Frontal cortex (tissue), 3 donors: ENCODE measurements at regions not wholly inside any gene's neighbourhood (a gene's known extent, or its start where the extent isn't known, plus 50 kb on each side); places are given as distances from the start of the nearest gene placed in this dataset.

Experiments used
- DNase-seq, 2 donors: peaks; one replicate each; pipeline ENCODE4 v3.0.0; 2012; ENCODE audit warnings: low spot score in 2 of 2
- FAIRE-seq: peaks from 2 replicates; lab custom pipeline; 2012; peaks lifted over from hg19 to GRCh38; lab: Jason Lieb, UNC
- donor health status: control.
- donor health status: control.
- donor health status: control.

DNA sequence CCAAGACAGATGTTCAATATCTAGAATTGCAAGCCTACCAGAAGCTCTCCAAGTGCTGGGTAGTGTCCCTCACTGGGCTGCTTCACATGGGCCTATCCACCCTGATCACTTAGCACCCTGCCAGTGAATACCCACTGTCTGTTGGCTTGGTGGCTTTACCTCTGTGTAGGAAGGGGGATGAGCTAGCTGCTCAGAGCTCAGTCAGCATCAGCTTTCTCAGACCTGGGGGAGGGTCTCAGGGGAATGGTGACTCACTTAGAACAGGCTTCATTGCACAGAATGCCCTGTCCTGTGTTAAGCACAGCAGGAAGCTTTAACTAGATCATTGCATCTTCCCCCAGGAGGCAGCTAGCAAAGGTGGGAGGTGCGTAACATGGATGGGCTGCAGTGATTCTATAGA, 209.8 kb downstream of the PDCD6IP start:
- no peak for DNase-seq

DNA sequence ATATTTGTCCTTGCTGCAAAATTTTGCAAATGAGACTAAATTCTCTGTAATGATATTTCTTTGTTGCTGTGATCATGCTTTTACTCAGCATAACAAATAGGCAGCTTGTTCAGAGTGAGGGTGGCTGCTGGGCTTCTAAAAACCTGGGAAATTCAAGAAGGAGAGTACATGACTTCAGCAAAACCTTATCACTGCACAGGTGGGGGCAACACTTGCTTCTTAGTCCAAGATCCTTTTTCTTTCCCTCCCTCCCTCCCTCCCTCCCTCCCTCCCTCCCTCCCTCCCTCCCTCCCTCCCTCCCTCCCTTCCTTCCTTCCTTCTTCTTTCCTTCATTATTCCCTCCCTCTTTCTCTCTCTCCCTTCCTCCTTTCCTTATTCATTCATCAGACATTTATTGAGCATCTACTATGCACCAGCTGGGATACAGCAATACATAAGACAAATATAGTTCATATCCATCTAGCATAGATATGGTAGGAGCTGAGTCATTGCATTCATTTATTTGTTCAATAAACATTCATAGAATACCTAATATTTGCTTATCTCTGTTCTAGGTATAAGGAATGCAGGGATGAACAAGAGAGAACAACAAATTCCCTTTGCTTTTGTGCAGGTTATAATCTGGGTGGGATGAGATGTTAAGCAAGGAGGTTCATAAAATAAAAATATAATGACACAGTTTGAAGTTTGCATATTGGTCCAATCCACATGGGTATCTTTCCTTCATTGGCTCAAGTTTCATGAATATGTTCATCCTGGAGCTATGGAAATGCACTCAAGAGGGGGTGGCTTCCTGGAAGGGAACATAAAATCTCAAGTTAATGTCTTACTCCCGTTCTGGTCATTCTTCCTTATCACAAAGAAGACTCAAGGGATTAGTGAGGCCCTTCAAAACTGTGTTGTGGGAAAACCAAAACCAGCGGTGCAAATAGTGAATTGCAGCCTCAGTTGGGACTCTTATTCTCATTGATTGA, 210.7 kb downstream of the PDCD6IP start:
- no peak for DNase-seq
- FAIRE-seq = no peak

More for the DNA sequence above, 209.8 kb downstream of the PDCD6IP start:
- FAIRE-seq = no peak

DNA sequence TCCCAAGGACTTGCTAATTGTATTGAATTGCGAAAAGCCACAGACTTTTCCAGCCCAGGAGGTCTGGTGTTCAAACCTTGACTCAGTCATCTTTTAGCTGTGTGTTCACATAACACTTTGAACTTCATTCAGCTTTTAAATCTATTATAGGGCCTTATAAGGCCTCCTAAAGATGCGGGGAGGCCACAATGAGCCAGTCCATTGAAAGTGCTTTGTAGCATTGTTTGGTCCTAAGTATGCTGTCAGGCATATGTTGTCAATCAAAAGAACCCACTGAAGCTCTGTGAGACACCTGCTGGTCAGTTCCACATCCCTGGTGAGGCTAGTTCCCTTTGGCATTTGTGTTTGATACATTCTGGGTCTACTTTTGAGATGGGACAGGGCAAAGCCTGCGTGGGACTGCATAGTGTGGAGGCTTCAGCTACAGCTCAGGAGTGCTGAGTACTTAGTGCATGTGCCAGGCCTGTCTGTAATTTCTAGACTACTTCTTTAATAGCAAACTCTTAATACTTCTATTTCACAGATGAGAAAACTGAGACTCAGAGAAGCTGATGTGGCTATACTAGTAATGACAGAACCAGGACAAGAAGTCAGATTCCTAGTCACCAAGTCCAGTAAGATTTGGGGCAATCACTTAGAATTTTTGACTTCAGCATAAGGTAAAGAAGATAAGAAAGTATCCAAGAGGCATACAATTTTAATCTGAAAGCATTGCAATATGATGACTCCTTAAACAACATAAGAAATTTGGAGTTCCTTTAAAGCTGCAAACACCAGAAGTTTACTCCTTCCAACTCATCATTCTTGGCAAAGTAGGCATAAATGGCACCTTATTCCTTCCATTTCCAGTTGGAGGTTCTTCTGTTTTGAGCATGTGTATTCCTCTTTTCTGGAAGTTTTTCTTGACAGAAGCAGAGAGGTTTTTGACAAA, 213.0 kb downstream of the PDCD6IP start:
- FAIRE-seq (no peak), DNase-seq (no peak)

DNA sequence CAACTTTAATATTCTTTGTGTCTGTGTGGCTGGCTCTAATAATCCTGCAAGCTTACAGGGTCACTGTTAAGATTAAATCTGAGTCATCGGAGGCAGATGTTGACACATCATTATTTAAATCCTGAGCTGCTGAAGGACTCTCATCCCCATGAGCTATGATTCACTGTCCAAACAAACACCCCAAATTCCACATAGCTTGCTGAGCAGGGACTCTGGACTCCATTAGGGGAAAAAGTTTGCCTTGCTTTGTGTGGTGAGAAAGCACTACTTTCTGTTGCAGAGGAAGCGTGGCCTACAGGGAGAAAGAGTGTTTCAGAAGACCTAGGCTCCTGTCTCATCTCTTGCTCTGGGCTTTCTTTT, 213.7 kb downstream of the PDCD6IP start:
- no peak for FAIRE-seq
- DNase-seq = no peak

DNA sequence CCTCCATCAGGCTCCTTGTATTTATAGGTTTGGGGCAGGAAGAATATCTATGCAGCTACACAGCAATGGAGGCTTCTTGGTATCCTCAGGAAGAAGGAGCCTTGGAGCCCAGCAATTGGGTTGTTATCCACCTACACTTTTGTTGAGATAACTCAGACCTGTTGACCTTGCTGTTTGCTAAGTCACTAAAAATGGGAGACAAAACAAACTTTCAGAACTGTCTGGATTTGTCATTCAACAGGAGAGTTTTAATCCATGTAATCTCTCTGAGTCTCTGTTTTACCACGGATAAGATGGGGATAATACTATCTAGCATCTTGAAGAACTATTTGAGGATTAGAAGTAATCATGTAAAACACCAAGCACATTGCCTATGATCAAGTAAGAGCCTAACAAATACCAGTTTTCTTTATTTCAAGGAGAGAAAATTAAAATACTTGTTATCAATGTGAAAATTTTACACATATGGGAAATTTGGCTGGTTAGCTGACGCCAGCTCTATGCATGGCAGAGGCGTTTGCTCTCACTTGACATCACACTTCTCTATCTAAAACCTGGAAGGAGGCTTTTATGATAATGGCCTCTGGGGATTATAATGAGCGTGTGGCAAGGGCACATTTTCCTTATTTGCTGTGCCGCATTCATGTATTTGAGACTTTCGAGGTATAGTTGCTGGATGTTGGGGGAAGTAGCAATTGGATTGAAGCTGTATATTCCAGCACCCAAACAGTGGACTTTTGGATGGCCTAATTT, 215.6 kb downstream of the PDCD6IP start:
- FAIRE-seq (no peak), DNase-seq (no peak)

DNA sequence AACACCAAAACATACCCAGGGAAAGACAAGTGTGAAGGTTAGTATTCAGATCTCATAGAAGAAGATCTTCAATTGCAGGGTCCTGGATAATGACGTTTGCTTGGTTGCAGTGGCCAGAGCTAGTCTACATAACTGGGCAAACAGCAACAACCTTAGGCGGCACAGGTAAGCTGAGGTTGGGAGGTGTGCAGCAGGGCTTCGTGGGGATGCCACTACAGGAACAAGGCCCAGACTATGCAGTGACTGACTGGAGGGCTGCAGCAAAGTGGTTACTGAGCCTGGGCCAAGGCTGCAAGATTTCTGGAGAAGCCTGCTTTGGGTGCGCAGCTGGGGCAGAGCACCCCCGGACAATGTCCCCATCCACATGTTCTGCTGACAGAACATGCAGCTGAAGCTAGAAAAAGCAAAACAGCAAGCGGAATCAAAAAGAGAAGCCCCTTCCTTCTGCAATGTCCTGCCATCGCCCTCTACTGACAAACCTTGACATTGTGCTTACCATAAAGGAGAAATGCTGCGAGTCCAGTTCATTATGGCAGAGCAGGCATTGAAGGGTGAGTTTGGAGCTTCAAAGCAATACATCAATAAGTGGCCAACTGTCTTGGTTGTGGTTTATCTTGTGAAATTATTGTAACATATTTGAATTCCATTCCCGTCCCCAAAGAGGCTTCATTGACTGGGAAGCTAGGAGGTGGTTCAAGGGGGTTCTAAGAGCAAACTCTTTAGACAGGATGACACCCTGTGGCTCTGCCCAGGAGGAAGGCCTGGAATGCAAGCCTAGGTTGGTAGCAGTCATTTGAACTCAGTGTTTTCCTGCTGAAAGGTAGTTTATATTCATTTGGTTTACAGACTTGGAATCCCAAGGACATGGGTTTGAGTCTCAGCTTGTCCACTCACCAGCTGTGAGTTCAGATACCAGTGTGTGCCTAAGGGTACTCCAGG, 217.0 kb downstream of the PDCD6IP start:
- FAIRE-seq (no peak), DNase-seq (no peak)

DNA sequence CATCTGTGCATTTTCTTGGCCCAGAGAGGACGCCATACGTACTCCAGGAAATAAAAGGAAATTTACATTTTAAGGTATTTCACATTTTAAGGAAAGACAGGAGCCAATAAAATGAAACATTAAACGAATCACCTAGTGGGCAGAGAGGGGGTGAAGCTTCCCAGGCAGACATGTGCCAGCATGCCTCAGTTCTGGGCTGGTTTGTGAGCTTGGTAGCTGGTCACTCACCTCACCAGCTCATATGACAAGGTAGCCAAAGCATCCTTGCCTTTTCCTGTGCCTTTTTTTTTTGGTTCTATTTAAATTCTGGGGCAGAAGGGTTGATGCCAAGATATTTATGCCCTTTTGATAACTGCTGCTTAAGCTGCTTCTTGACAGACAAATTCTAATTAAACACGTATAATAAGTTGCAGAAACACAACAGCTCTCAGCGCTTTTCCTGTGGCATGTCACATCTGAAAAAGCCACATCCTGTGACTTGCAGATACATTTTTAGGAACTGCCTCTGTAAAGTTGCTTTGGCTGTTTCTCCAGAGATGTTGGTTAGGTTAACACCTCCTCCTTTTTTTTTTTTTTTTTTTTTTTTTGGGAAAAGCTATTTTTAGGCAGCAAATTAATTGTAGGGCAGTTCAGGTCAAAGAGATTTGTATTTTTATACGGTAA, 218.6 kb downstream of the PDCD6IP start:
- no peak for FAIRE-seq
- DNase-seq = no peak

DNA sequence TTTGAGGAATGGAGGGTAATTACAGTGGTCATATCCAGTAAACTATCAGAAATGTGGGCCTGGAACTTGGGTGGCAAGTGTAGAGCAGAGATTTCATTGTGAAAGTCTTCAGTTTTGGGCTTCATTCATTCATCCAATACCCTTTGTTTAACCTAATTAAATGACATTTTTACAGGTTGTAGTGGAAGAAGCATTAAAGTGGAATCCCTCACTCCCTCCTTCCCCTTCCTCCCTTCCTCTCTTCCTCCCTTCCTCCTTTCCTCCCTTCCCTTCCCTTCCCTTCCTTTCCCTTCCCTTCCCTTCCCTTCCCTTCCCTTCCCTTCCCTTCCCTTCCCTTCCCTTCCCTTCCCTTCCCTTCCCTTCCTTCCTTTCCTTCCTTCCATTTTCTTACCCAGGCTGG, 219.3 kb downstream of the PDCD6IP start:
- FAIRE-seq = no peak

DNA sequence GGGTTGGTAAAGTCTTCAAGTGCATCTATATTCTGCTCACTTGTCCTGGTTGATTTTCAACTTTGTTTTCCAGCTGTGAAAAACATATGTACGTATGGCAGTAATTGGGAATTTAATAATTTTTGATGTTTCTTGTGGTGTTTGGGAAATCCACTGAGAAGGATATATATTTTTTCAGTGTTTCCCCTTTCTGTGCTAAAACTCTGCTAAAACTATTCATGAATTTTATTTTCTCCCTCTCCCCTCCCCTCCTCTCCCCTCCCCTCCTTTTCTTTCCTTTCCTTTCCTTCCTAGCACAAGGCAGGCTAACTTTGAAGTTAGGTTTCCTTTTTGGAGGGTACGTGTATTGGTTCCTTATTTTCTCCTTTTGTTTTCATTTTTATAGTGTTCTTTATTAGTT, 220.7 kb downstream of the PDCD6IP start:
- FAIRE-seq = no peak
- no peak for DNase-seq

More for the DNA sequence above, 219.3 kb downstream of the PDCD6IP start:
- DNase-seq = no peak

DNA sequence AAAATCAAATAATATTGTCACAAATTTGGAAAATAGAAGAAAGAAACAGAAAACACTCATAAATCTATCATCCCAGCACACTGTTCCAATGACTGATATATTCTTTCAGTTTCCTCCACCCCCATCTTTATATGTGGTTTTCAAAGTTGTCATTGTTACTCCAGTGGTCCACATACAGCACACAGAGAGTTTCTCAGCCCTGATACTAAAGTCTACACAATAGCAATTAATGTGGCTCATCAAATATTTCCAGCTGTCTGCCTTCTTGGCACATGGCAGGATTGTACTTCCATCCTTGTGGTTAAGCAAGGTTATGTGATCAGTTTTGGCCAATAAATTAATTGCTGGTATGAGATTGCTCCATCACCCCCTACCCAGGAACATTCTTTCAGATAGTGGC, 221.7 kb downstream of the PDCD6IP start:
- DNase-seq (no peak), FAIRE-seq (no peak)

DNA sequence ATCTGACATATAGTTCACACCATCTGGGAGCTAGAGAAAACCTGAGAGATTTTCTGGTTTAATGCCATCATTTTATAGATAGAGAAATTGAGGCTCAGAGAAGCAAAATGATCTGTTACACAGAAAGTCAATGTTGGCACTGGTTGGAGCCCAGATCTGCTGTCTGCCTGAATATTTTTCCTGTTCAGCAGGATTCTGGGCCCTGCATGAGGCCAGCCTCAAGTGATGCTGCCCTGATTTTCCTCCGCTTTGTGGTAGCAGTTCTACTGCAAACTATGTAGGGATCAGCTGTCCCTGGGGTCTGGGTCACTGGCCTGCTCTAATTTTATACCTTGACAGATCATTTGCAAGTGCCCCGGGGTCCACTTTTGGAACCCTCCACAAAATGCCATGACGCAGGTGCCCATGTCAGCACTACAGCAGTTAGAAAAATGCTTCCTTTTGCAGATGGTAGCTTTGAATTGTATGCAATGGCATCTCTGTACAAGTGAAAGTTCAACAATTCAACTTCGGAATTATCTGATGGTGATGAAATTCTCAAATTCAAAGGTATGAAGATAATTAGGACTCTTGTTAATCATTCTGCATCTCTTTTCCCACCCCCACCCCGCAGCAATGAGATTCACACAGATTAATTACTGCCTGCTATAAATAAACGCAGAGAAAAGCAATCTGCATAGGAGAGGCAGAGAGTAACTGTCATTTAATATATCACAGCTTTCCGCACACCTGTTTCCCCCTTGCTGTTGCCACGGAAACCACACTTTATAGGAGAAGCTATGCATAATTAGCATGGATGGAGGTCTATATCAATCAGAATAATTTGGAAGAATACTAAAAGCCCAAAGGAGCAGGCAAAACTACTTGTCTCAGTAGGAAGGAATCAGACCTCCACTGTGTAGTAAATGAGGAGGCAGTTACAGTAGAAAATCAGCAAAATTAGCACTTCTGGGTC, 222.6 kb downstream of the PDCD6IP start:
- no peak for DNase-seq

DNA sequence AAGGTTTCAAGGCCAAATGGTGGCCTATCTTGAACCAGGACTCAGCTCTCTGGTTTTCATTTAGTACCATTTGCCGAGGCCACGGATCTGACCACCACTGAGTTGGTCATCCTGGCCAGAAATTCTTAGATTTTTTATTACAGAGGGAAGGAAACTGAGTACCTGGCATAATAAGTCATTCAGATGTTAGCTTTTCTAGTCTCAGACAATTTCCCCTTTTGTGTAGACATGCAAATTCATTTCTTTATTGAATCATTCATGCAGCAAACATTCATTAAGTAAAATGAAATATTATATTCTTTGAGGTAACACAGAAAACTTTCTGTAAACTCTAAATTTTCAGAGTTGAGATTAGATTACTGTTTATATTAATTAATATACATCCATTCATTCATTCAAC, 223.7 kb downstream of the PDCD6IP start:
- DNase-seq (no peak), FAIRE-seq (no peak)

More for the DNA sequence above, 222.6 kb downstream of the PDCD6IP start:
- no peak for FAIRE-seq

DNA sequence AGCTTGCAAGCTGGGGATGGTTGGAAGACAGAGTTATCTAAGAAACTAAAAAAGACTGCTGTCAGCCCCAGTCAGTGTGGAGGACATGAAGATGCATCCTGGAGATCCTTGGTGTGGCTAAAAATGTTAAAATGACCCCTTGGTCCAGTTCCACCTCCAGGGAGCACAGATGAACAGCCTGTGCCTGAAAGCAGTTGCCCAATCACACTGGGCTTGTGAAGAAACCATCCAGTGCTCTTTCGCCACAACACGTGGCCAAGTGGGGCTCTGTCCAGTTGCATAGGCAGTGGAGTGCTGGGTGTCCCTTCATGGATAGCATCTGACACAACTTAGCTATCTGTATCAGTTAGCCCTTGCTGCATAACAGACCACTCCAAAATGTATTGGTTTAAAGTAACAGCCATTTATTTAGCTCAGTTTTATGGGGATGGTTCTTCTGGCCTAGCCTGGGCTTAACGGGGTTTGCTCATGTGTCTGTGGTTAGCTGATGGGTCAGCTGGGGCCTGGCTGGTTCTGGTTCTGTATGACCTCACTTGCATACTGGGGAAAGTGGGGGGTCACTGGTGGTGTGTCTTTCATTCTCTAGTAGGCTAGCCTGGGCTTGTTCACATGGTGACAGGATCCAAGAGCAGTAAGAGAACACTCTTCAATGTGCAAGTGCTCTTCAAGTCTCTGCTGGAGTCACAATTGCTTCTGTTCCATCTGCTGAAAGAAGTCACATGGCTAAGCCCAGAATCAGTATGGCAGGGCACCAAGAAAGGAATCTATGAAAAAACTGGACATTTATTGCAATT, 226.2 kb downstream of the PDCD6IP start:
- no peak for DNase-seq
- no peak for FAIRE-seq

DNA sequence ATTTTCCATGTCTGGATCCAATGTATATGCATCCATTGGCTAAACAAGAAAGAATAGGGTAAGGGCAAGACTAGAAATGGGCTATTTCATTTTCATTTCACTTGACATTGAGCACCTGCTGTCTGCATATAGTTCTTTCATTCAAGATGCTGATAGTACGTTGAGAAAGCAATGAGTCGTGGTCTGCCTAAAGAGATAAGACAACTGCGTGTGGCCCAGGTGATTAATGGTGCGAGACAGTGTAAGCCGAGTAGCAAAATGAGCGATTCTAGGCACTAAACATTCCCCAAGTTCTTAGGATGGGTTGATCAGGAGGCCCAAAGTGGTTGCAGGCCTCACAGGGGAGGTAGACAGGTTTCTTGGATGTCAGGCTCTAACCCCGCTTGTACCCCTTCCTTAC, 235.4 kb downstream of the PDCD6IP start:
- FAIRE-seq (no peak), DNase-seq (no peak)

DNA sequence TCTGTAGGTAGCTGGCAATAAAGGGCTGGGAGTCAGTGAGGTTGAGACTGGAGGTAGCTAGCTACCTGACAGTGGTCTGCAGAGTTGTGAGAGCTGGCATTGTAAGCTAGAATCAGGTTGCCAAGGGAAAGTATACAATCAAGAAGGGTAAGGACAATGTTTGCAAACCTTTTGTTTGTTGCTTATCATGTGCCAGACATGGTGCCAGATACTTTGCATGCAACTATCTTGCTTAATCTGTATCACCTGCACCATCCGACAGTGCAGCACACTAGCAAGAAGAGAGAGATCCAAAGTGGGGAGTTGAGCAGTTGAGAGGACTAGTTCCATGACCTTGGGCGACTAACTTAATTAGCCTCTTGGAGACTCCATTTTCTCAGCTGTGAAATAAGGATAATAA, 236.4 kb downstream of the PDCD6IP start:
- no peak for DNase-seq
- no peak for FAIRE-seq

DNA sequence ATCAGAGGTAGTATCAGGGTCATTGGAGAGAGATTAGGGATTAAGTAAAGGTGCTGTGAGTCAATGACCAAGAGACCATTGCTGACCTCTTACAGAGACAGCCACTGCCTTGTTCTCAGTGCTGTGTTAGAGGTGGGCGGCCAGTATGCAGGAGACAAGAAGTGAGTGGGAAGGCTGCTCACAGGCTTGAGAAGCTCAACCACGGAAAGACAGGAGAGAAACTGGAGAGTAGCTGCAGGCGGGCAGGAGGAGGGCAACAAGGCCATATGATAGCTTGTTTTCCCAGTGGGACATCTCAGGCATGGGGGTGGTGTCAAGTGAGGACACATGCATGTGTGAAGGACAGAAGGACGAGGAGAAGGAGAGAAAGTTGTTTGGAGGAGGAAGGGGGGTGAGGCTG, 237.3 kb downstream of the PDCD6IP start:
- DNase-seq = no peak
- no peak for FAIRE-seq

DNA sequence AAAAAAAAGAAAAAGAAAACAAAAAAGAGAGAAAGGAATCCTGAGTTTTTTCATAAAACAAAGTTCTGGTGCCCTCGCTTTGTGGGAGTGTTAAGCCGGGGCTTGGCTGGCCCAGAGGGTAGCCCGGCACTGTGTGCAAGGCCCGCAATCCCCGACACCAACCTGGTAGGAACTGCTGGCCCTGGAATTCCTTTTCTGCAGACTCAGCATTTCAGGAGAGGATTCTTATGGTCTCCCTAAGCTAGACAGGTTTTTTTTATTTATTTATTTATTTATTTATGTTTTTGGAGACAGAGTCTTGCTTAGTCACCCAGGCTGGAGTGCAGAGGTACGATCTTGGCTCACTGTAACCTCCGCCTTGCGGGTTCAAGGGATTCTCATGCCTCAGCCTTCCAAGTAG, 238.8 kb downstream of the PDCD6IP start:
- DNase-seq = no peak
- no peak for FAIRE-seq
